ENCODE measurements at regions not wholly inside any gene's neighbourhood (a gene's known extent, or its start where the extent isn't known, plus 50 kb on each side); places are given as distances from the start of the nearest gene placed in this dataset.

- Histone ChIP-seq H3K14ac (ENCODE audit: insufficient read depth, low read length) (no peak overlapping the region), H3K27me3 (ENCODE audit: insufficient read depth, low read length) (no peaks in the 10 kb centered on the region), H3K27ac (ENCODE audit: insufficient read length, low read depth, low read length) (no peak overlapping the region), H3K4me2 (ENCODE audit: insufficient read depth, insufficient read length, low read length) (no peak overlapping the region), H4K8ac (replicated peaks; ENCODE audit: insufficient read length, low read depth, low read length) (no peak overlapping the region), H2BK15ac (ENCODE audit: low read depth, low read length) (no peak overlapping the region), H3K9me3 (ENCODE audit: control insufficient read depth, low read depth, low read length) (no peaks in the 10 kb centered on the region), H3K4me1 (ENCODE audit: insufficient read depth, low read length) (no peaks in the 10 kb centered on the region), H3K9ac (ENCODE audit: extremely low read depth, insufficient read length, low read length) (no peak overlapping the region), H3K56ac (ENCODE audit: insufficient read length, low read depth, low read length) (no peak overlapping the region), H3K79me1 (ENCODE audit: insufficient read depth, low read depth, low read length, poor library complexity, severe bottlenecking) (no peaks in the 10 kb centered on the region), H4K5ac (ENCODE audit: insufficient read length, low read depth, low read length) (no peak overlapping the region), H4K91ac (ENCODE audit: insufficient read length, low read depth, low read length) (no peak overlapping the region), H3K23ac (ENCODE audit: insufficient read length, low read depth, low read length) (no peak overlapping the region), H2BK5ac (ENCODE audit: insufficient read length, low read length) (no peak overlapping the region), H3K18ac (ENCODE audit: insufficient read length, low read depth, low read length) (no peak overlapping the region), H2AFZ (ENCODE audit: low read length) (no peak overlapping the region), H2BK120ac (ENCODE audit: low read depth, low read length, poor library complexity, severe bottlenecking) (no peak overlapping the region), H3K4ac (ENCODE audit: low read depth, low read length) (no peak overlapping the region), H4K20me1 (ENCODE audit: control insufficient read depth, insufficient read depth, insufficient read length) (no peaks in the 10 kb centered on the region), H3T11ph (ENCODE audit: low read length) (no peak overlapping the region), H2AK5ac (ENCODE audit: insufficient read length, low read length) (no peak overlapping the region), H2BK12ac (ENCODE audit: insufficient read length, low read depth, low read length) (no peak overlapping the region), H3K23me2 (ENCODE audit: insufficient read length, low read depth, low read length, poor library complexity, severe bottlenecking) (no peaks in the 10 kb centered on the region), H2BK20ac (ENCODE audit: low read depth, low read length, poor library complexity, severe bottlenecking) (no peak overlapping the region), H3K79me2 (ENCODE audit: insufficient read depth, low read length) (no peaks in the 10 kb centered on the region)
- TF ChIP-seq CTCF (conservative IDR thresholded peaks at IDR 0.05) = no peak
- Mint-ChIP-seq H3K36me3 (ENCODE audit: insufficient read depth in 1 of 3, low read depth in 3 of 3) (peaks cover 0 to 2% (median 0%) of the 10 kb centered on the region in 3 experiments; a peak in 2 of 7 replicates), H3K4me1 (no peaks in the 10 kb centered on the region), H3K9me3 (peaks cover 3 to 6% of the 10 kb centered on the region in 2 experiments; a peak in 4 of 5 replicates), H3K27me3 (ENCODE audit: low read depth) (no peaks in the 10 kb centered on the region; the same call in none of the 2 replicates), H3K4me3 (no peak overlapping the region), H3K27ac (no peak overlapping the region)
- no peak for DNase-seq
- no CpG with 5 or more reads among the region's 4 CpGs for WGBS (ENCODE audit: extremely low coverage, insufficient read length, low lambda C conversion rate)
Observed at GRCh38 chr1:234666761-234667160, 56.8 kb upstream of the IRF2BP2 start.

All from H9 (cell line).